Spleen (tissue), 11 donors: ENCODE measurements at regions not wholly inside any gene's neighbourhood (a gene's known extent, or its start where the extent isn't known, plus 50 kb on each side); places are given as distances from the start of the nearest gene placed in this dataset.

Experiments used
- DNase-seq: peaks from one replicate; pipeline ENCODE4 v3.0.0-alpha.2; 2020
- H3K27ac ChIP-seq, 8 donors: fragments of 200-600 bp; sonication (generic) in 7 of 8; 1 replicate in 4 of 8; 2 replicates in 4 of 8; pipeline versions ENCODE4 v1.5.0 to v1.8.0; 2016 to 2021; ENCODE audit warnings: inconsistent platforms in 4 of 8, mild to moderate bottlenecking in 4 of 8, moderate library complexity in 1 of 8
- H3K27me3 ChIP-seq, 7 donors: fragments of 200-600 bp; sonication (generic) in 6 of 7; replicated peaks in 1 of 7; 1 replicate in 4 of 7; 2 replicates in 3 of 7; pipeline versions ENCODE4 v1.5.0 to v1.8.0; 2016 to 2021; ENCODE audit warnings: inconsistent platforms in 3 of 7, mild to moderate bottlenecking in 1 of 7
- H3K36me3 ChIP-seq, 6 donors: fragments of 200-600 bp; sonication (generic) in 5 of 6; 1 replicate in 4 of 6; 2 replicates in 2 of 6; pipeline versions ENCODE4 v1.5.0 to v1.8.0; 2016 to 2021; ENCODE audit warnings: inconsistent platforms in 2 of 6
- H3K4me1 ChIP-seq, 6 donors: fragments of 200-600 bp; sonication (generic) in 5 of 6; 1 replicate in 3 of 6; 2 replicates in 3 of 6; pipeline versions ENCODE4 v1.5.0 to v1.8.0; 2016 to 2021; ENCODE audit warnings: inconsistent platforms in 3 of 6
- H3K4me3 ChIP-seq, 8 donors: fragments of 200-600 bp; sonication (generic) in 7 of 8; 1 replicate in 4 of 8; 2 replicates in 4 of 8; pipeline versions ENCODE4 v1.5.0 to v1.8.0; 2016 to 2021; ENCODE audit warnings: inconsistent platforms in 4 of 8, mild to moderate bottlenecking in 4 of 8, moderate library complexity in 2 of 8
- H3K9me3 ChIP-seq, 8 donors: fragments of 200-600 bp; sonication (generic) in 7 of 8; 1 replicate in 4 of 8; 2 replicates in 4 of 8; pipeline versions ENCODE4 v1.5.0 to v1.8.0; 2016 to 2021; ENCODE audit warnings: inconsistent platforms in 4 of 8
- POLR2A ChIP-seq, 3 donors: fragments of 450-650 bp; IDR thresholded peaks; one replicate each; pipeline ENCODE4 v1.5.1; 2017; ENCODE audit warnings: antibody characterized with exemption in 3 of 3, mild to moderate bottlenecking in 1 of 3
- POLR2AphosphoS5 ChIP-seq, 3 donors: sonication (generic); formaldehyde crosslinking; IDR thresholded peaks; one replicate each; pipeline ENCODE4 v1.5.1; 2017; ENCODE audit warnings: antibody characterized with exemption in 3 of 3
- WGBS, 5 donors: extraction: QIAGEN DNeasy Blood & Tissue Kit in 3 of 5; methylation state at CpG; one replicate each; pipeline versions ENCODE4 v1.1.5 to v1.1.7; 2013 to 2018; 5-methylcytosine and 5-hydroxymethylcytosine counted together
- intact Hi-C: fragments of 100-400 bp; cut with DNase I; formaldehyde crosslinking; loops from one replicate; pipeline ENCODE4 v1.15.0; 2023; ENCODE audit warnings: low total_unique reads
- TF ChIP-seq, protein P1 (sequence below), 11 experiments: fragments of 200-600 bp in 7 of 11; fragments of 450-650 bp in 4 of 11; sonication (generic) in 4 of 11; IDR thresholded peaks in 8 of 11; conservative IDR thresholded peaks in 3 of 11; 1 replicate in 7 of 11; 2 replicates in 4 of 11; pipeline versions ENCODE4 v1.4.0 to v1.8.0; 2016 to 2021; ENCODE audit warnings: antibody characterized with exemption in 11 of 11, inconsistent platforms in 4 of 11, mild to moderate bottlenecking in 1 of 11
- donor health status: healthy with polysubstance abuse.
- donor health status: DM: no; HTN: no; CAD: no; lungs with moderate emphysema.
- donor health status: DM: no; HTN: no; CAD: no.
- donor health status: Bipolar disorder and iron deficiency.
- donor health status: healthy.
- donor health status: DM: no; HTN: no; CAD: no.
- donor health status: DM: yes; HTN: yes; CAD: no.

DNA sequence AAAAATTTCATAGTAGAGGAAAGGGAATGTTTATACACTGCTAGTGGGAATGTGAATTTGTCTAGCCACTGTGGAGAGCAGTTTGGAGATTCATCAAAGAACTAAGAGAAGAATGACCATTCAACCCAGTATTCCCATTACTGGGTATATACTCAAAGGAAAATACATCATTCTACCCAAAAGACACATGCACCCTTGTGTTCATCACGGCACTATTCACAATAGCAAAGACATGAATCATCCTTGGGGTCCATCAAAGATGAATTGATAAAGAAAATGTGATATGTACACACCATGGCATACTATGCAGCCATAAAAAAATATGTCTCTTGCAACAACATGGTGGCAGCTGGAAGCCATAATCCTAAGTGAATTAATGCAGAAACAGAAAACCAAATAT lies 825.7 kb downstream of the TNS3 start:
- Histone ChIP-seq H3K27ac (no peak overlapping the region), H3K9me3 (no peaks in the 10 kb centered on the region), H3K36me3 (no peaks in the 10 kb centered on the region), H3K27me3 (no peaks in the 10 kb centered on the region), H3K4me3 (no peak overlapping the region), H3K4me1 (no peaks in the 10 kb centered on the region)
- no peak for DNase-seq
- TF ChIP-seq POLR2A (IDR thresholded peaks at IDR 0.05) (no peak), POLR2AphosphoS5 (IDR thresholded peaks at IDR 0.05) (no peak)
- TF ChIP-seq, protein P1, sequence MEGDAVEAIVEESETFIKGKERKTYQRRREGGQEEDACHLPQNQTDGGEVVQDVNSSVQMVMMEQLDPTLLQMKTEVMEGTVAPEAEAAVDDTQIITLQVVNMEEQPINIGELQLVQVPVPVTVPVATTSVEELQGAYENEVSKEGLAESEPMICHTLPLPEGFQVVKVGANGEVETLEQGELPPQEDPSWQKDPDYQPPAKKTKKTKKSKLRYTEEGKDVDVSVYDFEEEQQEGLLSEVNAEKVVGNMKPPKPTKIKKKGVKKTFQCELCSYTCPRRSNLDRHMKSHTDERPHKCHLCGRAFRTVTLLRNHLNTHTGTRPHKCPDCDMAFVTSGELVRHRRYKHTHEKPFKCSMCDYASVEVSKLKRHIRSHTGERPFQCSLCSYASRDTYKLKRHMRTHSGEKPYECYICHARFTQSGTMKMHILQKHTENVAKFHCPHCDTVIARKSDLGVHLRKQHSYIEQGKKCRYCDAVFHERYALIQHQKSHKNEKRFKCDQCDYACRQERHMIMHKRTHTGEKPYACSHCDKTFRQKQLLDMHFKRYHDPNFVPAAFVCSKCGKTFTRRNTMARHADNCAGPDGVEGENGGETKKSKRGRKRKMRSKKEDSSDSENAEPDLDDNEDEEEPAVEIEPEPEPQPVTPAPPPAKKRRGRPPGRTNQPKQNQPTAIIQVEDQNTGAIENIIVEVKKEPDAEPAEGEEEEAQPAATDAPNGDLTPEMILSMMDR (IDR thresholded peaks at IDR 0.05 in 8 of 11, conservative IDR thresholded peaks at IDR 0.05 in 3 of 11) = no peak
- intact Hi-C loops = no loop called here
- WGBS, 5 donors = 67 to 86% (median 71%) methylated on average over 1 of the region's 1 CpG

DNA sequence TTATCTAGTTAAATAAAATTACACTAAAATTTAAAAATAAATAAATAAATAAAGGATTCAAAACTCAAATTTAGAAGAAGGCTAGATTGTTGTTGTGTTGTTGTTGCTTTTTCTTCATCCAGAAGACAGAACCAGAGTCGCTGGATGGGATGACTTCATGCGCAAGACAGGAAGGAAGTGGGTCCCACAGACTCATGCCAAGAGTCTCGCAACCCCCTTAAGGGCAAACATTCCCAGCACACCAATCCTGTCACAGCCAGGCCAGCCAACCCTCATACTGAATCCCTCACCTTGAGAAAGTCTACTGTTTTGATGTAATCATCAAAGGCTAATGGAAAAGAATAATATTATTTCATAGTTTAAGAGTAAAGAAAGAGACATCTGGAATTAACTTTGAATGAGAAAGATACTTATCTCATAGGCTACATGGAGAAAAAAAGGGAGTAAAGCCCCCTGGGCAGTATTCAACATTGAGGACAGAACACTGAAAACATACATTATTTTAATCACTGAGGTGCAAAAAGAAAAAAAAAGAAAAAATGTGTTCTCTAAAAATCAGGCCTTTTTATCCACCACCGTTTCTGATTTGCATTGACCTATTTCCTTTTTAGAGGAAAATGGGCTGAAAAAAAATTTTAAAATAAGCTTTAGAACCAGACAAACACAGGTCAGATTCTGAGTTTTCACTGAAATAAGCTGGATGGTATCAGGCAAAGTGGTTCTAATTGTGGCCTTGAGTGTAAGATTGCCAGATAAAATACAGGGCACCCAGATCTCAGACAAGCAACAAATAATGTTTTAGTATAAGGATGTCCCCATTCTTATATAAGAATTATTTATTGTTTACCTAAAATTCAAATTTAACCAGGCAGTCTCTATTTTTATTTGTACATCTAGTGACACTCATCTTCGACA lies 826.5 kb downstream of the TNS3 start:
- no peaks in the 10 kb centered on the region for H3K4me1 ChIP-seq
- TF ChIP-seq, protein P1 (IDR thresholded peaks at IDR 0.05 in 8 of 11, conservative IDR thresholded peaks at IDR 0.05 in 3 of 11) = no peak
- no peak for TF ChIP-seq POLR2AphosphoS5 (IDR thresholded peaks at IDR 0.05)
- TF ChIP-seq POLR2A (IDR thresholded peaks at IDR 0.05) = no peak
- H3K36me3 ChIP-seq = no peaks in the 10 kb centered on the region
- H3K4me3 ChIP-seq = no peak overlapping the region
- no peaks in the 10 kb centered on the region for H3K27me3 ChIP-seq
- 61 to 81% (median 64%) methylated on average over 5 of the region's 5 CpGs for WGBS, 5 donors
- no peak overlapping the region for H3K27ac ChIP-seq
- H3K9me3 ChIP-seq = no peaks in the 10 kb centered on the region
- no peak for DNase-seq
- intact Hi-C loops = no loop called here

DNA sequence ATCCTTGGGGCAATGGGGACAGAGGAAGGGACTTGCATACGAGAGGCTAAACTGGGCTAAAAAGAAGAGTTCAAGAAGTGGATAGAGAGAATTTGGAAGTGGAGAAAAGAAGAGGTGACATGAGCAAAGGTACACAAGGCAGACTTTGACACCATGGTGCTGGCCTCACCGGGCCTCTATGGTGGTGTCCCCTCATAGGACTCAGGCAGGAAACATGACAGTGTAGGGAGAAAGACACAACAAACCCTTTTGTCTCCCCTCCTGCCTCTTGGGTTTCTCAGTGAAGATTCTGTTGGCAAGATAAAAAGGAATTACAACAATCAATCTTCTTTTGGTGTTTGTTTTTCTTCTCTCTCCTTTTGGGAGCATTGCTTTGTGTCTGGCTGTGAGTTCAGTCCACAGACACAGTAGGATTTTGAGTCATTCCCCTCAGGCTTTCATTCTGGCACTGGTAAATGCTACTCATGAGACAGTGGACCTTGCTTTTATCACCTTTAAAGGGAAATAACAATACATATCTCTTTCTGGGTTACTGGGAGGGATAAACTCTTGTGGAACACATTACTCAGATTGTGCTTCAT lies 827.7 kb downstream of the TNS3 start:
- no peak for DNase-seq
- Histone ChIP-seq H3K36me3 (no peaks in the 10 kb centered on the region), H3K4me3 (no peak overlapping the region), H3K27me3 (no peaks in the 10 kb centered on the region), H3K9me3 (no peaks in the 10 kb centered on the region), H3K4me1 (no peaks in the 10 kb centered on the region), H3K27ac (no peak overlapping the region)
- TF ChIP-seq, protein P1 (IDR thresholded peaks at IDR 0.05 in 8 of 11, conservative IDR thresholded peaks at IDR 0.05 in 3 of 11) = no peak
- no peak for TF ChIP-seq POLR2AphosphoS5 (IDR thresholded peaks at IDR 0.05)
- TF ChIP-seq POLR2A (IDR thresholded peaks at IDR 0.05) = no peak
- WGBS, 5 donors = 76 to 86% (median 83%) methylated on average over 2 of the region's 2 CpGs
- intact Hi-C loops = no loop called here

DNA sequence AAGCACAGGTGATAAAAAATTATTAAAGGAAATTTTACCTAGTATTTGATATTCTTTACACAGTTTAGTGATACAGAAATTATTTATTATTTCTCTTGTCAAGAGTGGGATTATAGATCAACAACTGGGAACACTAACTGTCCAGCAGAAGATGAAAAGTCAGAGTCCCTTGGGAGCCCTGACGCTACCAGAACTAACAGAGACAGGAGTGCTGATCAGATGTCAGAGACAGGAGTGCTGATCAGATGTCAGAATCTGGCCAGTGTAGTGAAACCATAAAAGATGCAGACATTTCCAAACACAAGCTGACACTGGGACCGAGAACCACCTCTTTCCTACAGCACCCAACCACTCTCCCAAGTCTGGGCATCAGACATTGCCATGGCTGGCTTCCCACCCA lies 828.2 kb downstream of the TNS3 start:
- Histone ChIP-seq H3K4me3 (no peak overlapping the region), H3K9me3 (no peaks in the 10 kb centered on the region), H3K27ac (no peak overlapping the region), H3K4me1 (no peaks in the 10 kb centered on the region), H3K27me3 (no peaks in the 10 kb centered on the region), H3K36me3 (no peaks in the 10 kb centered on the region)
- TF ChIP-seq POLR2AphosphoS5 (IDR thresholded peaks at IDR 0.05) (no peak), POLR2A (IDR thresholded peaks at IDR 0.05) (no peak)
- TF ChIP-seq, protein P1 (IDR thresholded peaks at IDR 0.05 in 8 of 11, conservative IDR thresholded peaks at IDR 0.05 in 3 of 11) = no peak
- DNase-seq = no peak
- intact Hi-C loops = no loop called here
- 74 to 96% (median 90%) methylated on average over 2 of the region's 2 CpGs for WGBS, 5 donors
